Panc1 (cell line): ENCODE measurements at regions not wholly inside any gene's neighbourhood (a gene's known extent, or its start where the extent isn't known, plus 50 kb on each side); places are given as distances from the start of the nearest gene placed in this dataset.

Source experiments
- ATAC-seq: fragments of 200-7000 bp; cut with Tn5 transposase; 2 replicates; pipeline ENCODE4 v1.9.1; 2020; ENCODE audit warnings: mild to moderate bottlenecking, moderate library complexity
- BruUV-seq: library from RNA; stranded (reverse); fragments of 400-500 nt; replicated peaks from 2 replicates; lab custom pipeline; 2021; lab: Mats Ljungman, UMichigan
- CTCF ChIA-PET: fragments of 300-600 bp; sonication (Branson Sonifier 250); formaldehyde crosslinking; loops from one replicate; lab custom pipeline; 2022; ENCODE audit warnings: antibody characterized with exemption; lab: Charles Lee
- POLR2A ChIA-PET: fragments of 300-600 bp; sonication (Branson Sonifier 250); formaldehyde crosslinking; loops from one replicate; lab custom pipeline; 2022; ENCODE audit warnings: antibody characterized with exemption; lab: Charles Lee
- DNase-seq: peaks from one replicate; pipeline ENCODE4 v3.0.0-alpha.2; 2010; ENCODE audit warnings: low read depth, low spot score
- H3K27ac ChIP-seq: 2 replicates; pipeline ENCODE4 v1.5.1; 2011; ENCODE audit warnings: mild to moderate bottlenecking, low read length, inconsistent platforms
- H3K27me3 ChIP-seq: fragments of 200-500 bp; sonication (Bioruptor generic); 2 replicates; pipeline ENCODE4 v1.6.0; 2014; ENCODE audit warnings: low read length, inconsistent platforms; ENCODE audit not compliant: control insufficient read depth, insufficient read depth
- H3K36me3 ChIP-seq: fragments of 200-500 bp; sonication (Bioruptor generic); 2 replicates; pipeline ENCODE4 v1.5.1; 2014; ENCODE audit warnings: inconsistent platforms, mild to moderate bottlenecking, low read length, moderate library complexity; ENCODE audit not compliant: control insufficient read depth, insufficient read depth
- H3K4me1 ChIP-seq: 2 replicates; pipeline ENCODE4 v1.5.1; 2011; ENCODE audit warnings: inconsistent platforms, mild to moderate bottlenecking, low read length, moderate library complexity; ENCODE audit not compliant: control insufficient read depth, insufficient read depth
- H3K4me3 ChIP-seq, 2 experiments: 2 replicates each; pipeline ENCODE4 v1.5.1; 2011 to 2012; ENCODE audit warnings: low read depth in 2 of 2, low read length in 2 of 2, mild to moderate bottlenecking in 2 of 2, inconsistent platforms in 1 of 2, moderate library complexity in 1 of 2
- H3K9me3 ChIP-seq: fragments of 200-500 bp; sonication (Bioruptor generic); 2 replicates; pipeline ENCODE4 v1.5.1; 2014; ENCODE audit warnings: low read depth, mild to moderate bottlenecking, inconsistent platforms, low read length, moderate library complexity; ENCODE audit not compliant: control insufficient read depth, insufficient read depth
- CTCF ChIP-seq: fragments of 450-650 bp; IDR thresholded peaks from 2 replicates; pipeline ENCODE4 v1.5.1; 2017; ENCODE audit warnings: mild to moderate bottlenecking
- POLR2AphosphoS5 ChIP-seq: IDR thresholded peaks from 2 replicates; pipeline ENCODE4 v1.6.1; 2012; ENCODE audit warnings: mild to moderate bottlenecking, low read depth, low read length, moderate library complexity
- SIN3A ChIP-seq: IDR thresholded peaks from 2 replicates; pipeline ENCODE4 v1.6.1; 2012; ENCODE audit warnings: low read depth, mild to moderate bottlenecking, low read length, moderate library complexity, borderline replicate concordance; ENCODE audit not compliant: insufficient read depth
- TCF7L2 ChIP-seq: IDR thresholded peaks from 2 replicates; pipeline ENCODE4 v1.6.1; 2011; ENCODE audit warnings: mild to moderate bottlenecking, low read depth, low read length, inconsistent platforms
- in situ Hi-C: cut with HindIII; loops from 2 replicates; pipeline ENCODE4 v1.10.0; 2016; ENCODE audit warnings: low sequenced_read_pairs, low pct_unique_long_range_greater_than_20kb
- intact Hi-C: fragments of 100-400 bp; cut with micrococcal nuclease; formaldehyde crosslinking; loops from one replicate; pipeline ENCODE4 v1.10.0; 2022; ENCODE audit not compliant: unreplicated experiment
- TF ChIP-seq, protein P1 (sequence below), 2 experiments: IDR thresholded peaks; 2 replicates each; pipeline ENCODE4 v1.6.1; 2011 to 2012; ENCODE audit warnings: low read depth in 2 of 2, control low read depth in 1 of 2, low read length in 1 of 2, mild to moderate bottlenecking in 1 of 2, moderate library complexity in 1 of 2; ENCODE audit not compliant: insufficient read depth in 1 of 2

- TF ChIP-seq POLR2AphosphoS5 (no peak), CTCF (no peak), TCF7L2 (no peak), SIN3A (no peak)
- TF ChIP-seq, protein P1, sequence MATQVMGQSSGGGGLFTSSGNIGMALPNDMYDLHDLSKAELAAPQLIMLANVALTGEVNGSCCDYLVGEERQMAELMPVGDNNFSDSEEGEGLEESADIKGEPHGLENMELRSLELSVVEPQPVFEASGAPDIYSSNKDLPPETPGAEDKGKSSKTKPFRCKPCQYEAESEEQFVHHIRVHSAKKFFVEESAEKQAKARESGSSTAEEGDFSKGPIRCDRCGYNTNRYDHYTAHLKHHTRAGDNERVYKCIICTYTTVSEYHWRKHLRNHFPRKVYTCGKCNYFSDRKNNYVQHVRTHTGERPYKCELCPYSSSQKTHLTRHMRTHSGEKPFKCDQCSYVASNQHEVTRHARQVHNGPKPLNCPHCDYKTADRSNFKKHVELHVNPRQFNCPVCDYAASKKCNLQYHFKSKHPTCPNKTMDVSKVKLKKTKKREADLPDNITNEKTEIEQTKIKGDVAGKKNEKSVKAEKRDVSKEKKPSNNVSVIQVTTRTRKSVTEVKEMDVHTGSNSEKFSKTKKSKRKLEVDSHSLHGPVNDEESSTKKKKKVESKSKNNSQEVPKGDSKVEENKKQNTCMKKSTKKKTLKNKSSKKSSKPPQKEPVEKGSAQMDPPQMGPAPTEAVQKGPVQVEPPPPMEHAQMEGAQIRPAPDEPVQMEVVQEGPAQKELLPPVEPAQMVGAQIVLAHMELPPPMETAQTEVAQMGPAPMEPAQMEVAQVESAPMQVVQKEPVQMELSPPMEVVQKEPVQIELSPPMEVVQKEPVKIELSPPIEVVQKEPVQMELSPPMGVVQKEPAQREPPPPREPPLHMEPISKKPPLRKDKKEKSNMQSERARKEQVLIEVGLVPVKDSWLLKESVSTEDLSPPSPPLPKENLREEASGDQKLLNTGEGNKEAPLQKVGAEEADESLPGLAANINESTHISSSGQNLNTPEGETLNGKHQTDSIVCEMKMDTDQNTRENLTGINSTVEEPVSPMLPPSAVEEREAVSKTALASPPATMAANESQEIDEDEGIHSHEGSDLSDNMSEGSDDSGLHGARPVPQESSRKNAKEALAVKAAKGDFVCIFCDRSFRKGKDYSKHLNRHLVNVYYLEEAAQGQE (IDR thresholded peaks at IDR 0.05; ENCODE audit: insufficient read depth in 1 of 2, low read depth in 2 of 2, low read length in 1 of 2), result no peak
- ChIA-PET POLR2A (no interaction called here), CTCF (no interaction called here)
- H3K27me3 ChIP-seq, result no peaks in the 10 kb centered on the region
- ATAC-seq, result no peak
- H3K9me3 ChIP-seq, result no peaks in the 10 kb centered on the region
- H3K4me1 ChIP-seq, result no peaks in the 10 kb centered on the region
- no peaks in the 10 kb centered on the region for H3K36me3 ChIP-seq
- in situ Hi-C loops (no loop called here), intact Hi-C loops (no loop called here)
- no TSS peak for BruUV-seq
- H3K27ac ChIP-seq, result no peak overlapping the region
- H3K4me3 ChIP-seq, result no peak overlapping the region
- DNase-seq, result no peak
These were observed 52.6 kb upstream of the UNC5C start for GRCh38 chr4:95601356-95601755.

DNA sequence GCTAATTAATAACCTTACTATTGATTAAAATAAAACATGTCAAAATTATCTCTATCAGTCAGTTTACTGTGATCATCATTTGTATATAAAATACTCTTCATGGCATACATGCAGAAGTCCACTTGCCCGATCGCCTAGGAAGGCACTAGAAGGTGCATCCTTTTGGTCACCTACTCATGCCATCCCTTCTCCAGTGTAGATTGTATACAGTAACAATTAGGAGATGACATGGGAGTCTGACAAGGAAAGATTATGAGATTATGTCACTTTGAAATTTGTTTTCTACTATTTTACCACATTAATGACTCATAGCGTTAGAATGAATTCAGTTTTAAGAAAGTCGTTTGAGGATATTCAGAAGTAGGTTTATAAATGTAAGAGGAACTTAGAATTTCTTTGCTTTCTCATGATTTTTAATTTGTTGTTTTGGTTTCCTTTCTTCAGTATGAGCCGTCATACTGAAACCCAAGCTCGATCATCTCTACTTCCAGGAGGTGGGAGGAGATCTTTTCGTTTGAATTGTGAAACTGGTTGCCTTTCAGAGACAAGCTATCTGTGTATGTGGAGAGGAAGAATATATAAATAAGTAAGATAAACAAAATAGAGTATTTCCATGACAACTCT is 51.1 kb upstream of the UNC5C start:
- Histone ChIP-seq H3K27me3 (no peaks in the 10 kb centered on the region), H3K27ac (no peak overlapping the region), H3K36me3 (no peaks in the 10 kb centered on the region), H3K4me1 (no peaks in the 10 kb centered on the region), H3K9me3 (no peaks in the 10 kb centered on the region), H3K4me3 (no peak overlapping the region)
- intact Hi-C loops, result no loop called here
- BruUV-seq, result no TSS peak
- POLR2A ChIA-PET, result no interaction called here
- DNase-seq, result no peak
- ATAC-seq, result no peak
- no peak for TF ChIP-seq CTCF
- no peak for TF ChIP-seq TCF7L2
- TF ChIP-seq, protein P1 (IDR thresholded peaks at IDR 0.05; ENCODE audit: insufficient read depth in 1 of 2, low read depth in 2 of 2, low read length in 1 of 2), result no peak
- no peak for TF ChIP-seq SIN3A
- no peak for TF ChIP-seq POLR2AphosphoS5
- in situ Hi-C loops, result no loop called here
- CTCF ChIA-PET, result no interaction called here
